ENCODE measurements at regions not wholly inside any gene's neighbourhood (a gene's known extent, or its start where the extent isn't known, plus 50 kb on each side); places are given as distances from the start of the nearest gene placed in this dataset.

GRCh38 chr12:4109826-4110225, 163.7 kb upstream of the CCND2 start:
- no peak for DNase-seq (ENCODE audit: insufficient read length, low spot score, missing footprints)
- no peak for TF ChIP-seq CTCF (IDR thresholded peaks at IDR 0.05; ENCODE audit: extremely low read depth, low read depth, low read length)
- Histone ChIP-seq H3K36me3 (ENCODE audit: insufficient read depth, low read length) (no peaks in the 10 kb centered on the region), H3K4me3 (ENCODE audit: insufficient read depth, low read length) (no peak overlapping the region), H3K4me2 (ENCODE audit: insufficient read depth, low read length) (no peak overlapping the region), H3K27me3 (ENCODE audit: insufficient read depth, low read length) (no peaks in the 10 kb centered on the region), H4K20me1 (ENCODE audit: insufficient read depth, low read length) (no peaks in the 10 kb centered on the region), H2AFZ (ENCODE audit: low read length) (no peak overlapping the region), H3K9me3 (ENCODE audit: low read depth, low read length) (no peaks in the 10 kb centered on the region), H3K27ac (ENCODE audit: low read depth, low read length) (no peak overlapping the region), H3K79me2 (ENCODE audit: insufficient read depth, low read length) (no peaks in the 10 kb centered on the region), H3K4me1 (ENCODE audit: insufficient read depth, low read length) (no peaks in the 10 kb centered on the region)

- no peak overlapping the region for H3K4me3 ChIP-seq (ENCODE audit: insufficient read depth, low read length)
- no peak overlapping the region for H2AFZ ChIP-seq (ENCODE audit: low read length)
- H3K79me2 ChIP-seq (ENCODE audit: insufficient read depth, low read length), result no peaks in the 10 kb centered on the region
- no peaks in the 10 kb centered on the region for H3K27me3 ChIP-seq (ENCODE audit: insufficient read depth, low read length)
- no peak overlapping the region for H3K27ac ChIP-seq (ENCODE audit: low read depth, low read length)
- H4K20me1 ChIP-seq (ENCODE audit: insufficient read depth, low read length), result no peaks in the 10 kb centered on the region
- no peak overlapping the region for H3K4me2 ChIP-seq (ENCODE audit: insufficient read depth, low read length)
- peak; percentile 53 for DNase-seq (ENCODE audit: insufficient read length, low spot score, missing footprints)
- H3K36me3 ChIP-seq (ENCODE audit: insufficient read depth, low read length), result no peaks in the 10 kb centered on the region
- H3K4me1 ChIP-seq (ENCODE audit: insufficient read depth, low read length), result no peaks in the 10 kb centered on the region
- H3K9me3 ChIP-seq (ENCODE audit: low read depth, low read length), result no peaks in the 10 kb centered on the region
- no peak for TF ChIP-seq CTCF (IDR thresholded peaks at IDR 0.05; ENCODE audit: extremely low read depth, low read depth, low read length)
These were observed 164.7 kb upstream of the CCND2 start for GRCh38 chr12:4108803-4109345.

- no peak for DNase-seq (ENCODE audit: insufficient read length, low spot score, missing footprints)
- H3K4me2 ChIP-seq (ENCODE audit: insufficient read depth, low read length), result no peak overlapping the region
- H4K20me1 ChIP-seq (ENCODE audit: insufficient read depth, low read length), result no peaks in the 10 kb centered on the region
- no peak overlapping the region for H3K27ac ChIP-seq (ENCODE audit: low read depth, low read length)
- H2AFZ ChIP-seq (ENCODE audit: low read length), result no peak overlapping the region
- H3K4me3 ChIP-seq (ENCODE audit: insufficient read depth, low read length), result no peak overlapping the region
- H3K36me3 ChIP-seq (ENCODE audit: insufficient read depth, low read length), result no peaks in the 10 kb centered on the region
- TF ChIP-seq CTCF (IDR thresholded peaks at IDR 0.05; ENCODE audit: extremely low read depth, low read depth, low read length), result no peak
- no peaks in the 10 kb centered on the region for H3K4me1 ChIP-seq (ENCODE audit: insufficient read depth, low read length)
- no peaks in the 10 kb centered on the region for H3K79me2 ChIP-seq (ENCODE audit: insufficient read depth, low read length)
- H3K27me3 ChIP-seq (ENCODE audit: insufficient read depth, low read length), result no peaks in the 10 kb centered on the region
- H3K9me3 ChIP-seq (ENCODE audit: low read depth, low read length), result no peaks in the 10 kb centered on the region
These were observed 165.5 kb upstream of the CCND2 start for GRCh38 chr12:4107911-4108697.

- Histone ChIP-seq H3K4me1 (ENCODE audit: insufficient read depth, low read length) (no peaks in the 10 kb centered on the region), H3K27ac (ENCODE audit: low read depth, low read length) (no peak overlapping the region), H3K4me3 (ENCODE audit: insufficient read depth, low read length) (no peak overlapping the region), H3K27me3 (ENCODE audit: insufficient read depth, low read length) (no peaks in the 10 kb centered on the region), H4K20me1 (ENCODE audit: insufficient read depth, low read length) (no peaks in the 10 kb centered on the region), H3K79me2 (ENCODE audit: insufficient read depth, low read length) (no peaks in the 10 kb centered on the region), H3K4me2 (ENCODE audit: insufficient read depth, low read length) (no peak overlapping the region), H3K36me3 (ENCODE audit: insufficient read depth, low read length) (no peaks in the 10 kb centered on the region), H2AFZ (ENCODE audit: low read length) (no peak overlapping the region), H3K9me3 (ENCODE audit: low read depth, low read length) (no peaks in the 10 kb centered on the region)
- peak; percentile 68 for TF ChIP-seq CTCF (IDR thresholded peaks at IDR 0.05; ENCODE audit: extremely low read depth, low read depth, low read length)
- DNase-seq (ENCODE audit: insufficient read length, low spot score, missing footprints), result peak; percentile 73
These were observed 166.1 kb upstream of the CCND2 start for GRCh38 chr12:4107436-4107878.

All from osteoblast (primary cell).